Lung (tissue), 11 donors: ENCODE measurements at regions not wholly inside any gene's neighbourhood (a gene's known extent, or its start where the extent isn't known, plus 50 kb on each side); places are given as distances from the start of the nearest gene placed in this dataset.
"Not testable (repeated sequence)": the region's sequence is repeated elsewhere in the genome, so short reads cannot be mapped to it uniquely, and the experiment has no call there.

Experiments used
- ATAC-seq: fragments of 200-7000 bp; cut with Tn5 transposase; one replicate; pipeline ENCODE4 v1.9.1; 2020; ENCODE audit warnings: moderate number of reproducible peaks; ENCODE audit not compliant: insufficient read depth, low FRiP score
- DNase-seq, 3 donors: peaks; one replicate each; pipeline ENCODE4 v3.0.0-alpha.2; 2013 to 2017
- H3K27ac ChIP-seq, 2 donors: one replicate each; pipeline ENCODE4 v1.5.1; 2013; ENCODE audit warnings: mild to moderate bottlenecking in 2 of 2, moderate library complexity in 2 of 2, control low read depth in 1 of 2, inconsistent platforms in 1 of 2, low read depth in 1 of 2, low read length in 1 of 2
- H3K27me3 ChIP-seq, 3 donors: one replicate each; pipeline ENCODE4 v1.5.1; 2013; ENCODE audit warnings: low read length in 2 of 3; ENCODE audit not compliant: control insufficient read depth in 3 of 3, insufficient read depth in 3 of 3
- H3K36me3 ChIP-seq, 4 donors: one replicate each; pipeline ENCODE4 v1.5.1; 2013; ENCODE audit warnings: low read length in 4 of 4, mild to moderate bottlenecking in 1 of 4, moderate library complexity in 1 of 4; ENCODE audit not compliant: control insufficient read depth in 4 of 4, insufficient read depth in 4 of 4
- H3K4me1 ChIP-seq, 5 donors: one replicate each; pipeline ENCODE4 v1.5.1; 2013; ENCODE audit warnings: low read length in 5 of 5, mild to moderate bottlenecking in 2 of 5, moderate library complexity in 1 of 5; ENCODE audit not compliant: control insufficient read depth in 5 of 5, insufficient read depth in 5 of 5
- H3K4me3 ChIP-seq: one replicate; pipeline ENCODE4 v1.5.1; 2013; ENCODE audit warnings: mild to moderate bottlenecking, control low read depth, moderate library complexity
- H3K9ac ChIP-seq, 2 donors: one replicate each; pipeline ENCODE4 v1.5.1; 2013; ENCODE audit warnings: low read length in 2 of 2, control low read depth in 1 of 2; ENCODE audit not compliant: insufficient read depth in 1 of 2
- H3K9me3 ChIP-seq, 4 donors: one replicate each; pipeline ENCODE4 v1.5.1; 2013; ENCODE audit warnings: low read length in 3 of 4, mild to moderate bottlenecking in 1 of 4, moderate library complexity in 1 of 4; ENCODE audit not compliant: control insufficient read depth in 4 of 4, insufficient read depth in 3 of 4
- WGBS, 2 donors: extraction: QIAGEN DNeasy Blood & Tissue Kit; methylation state at CpG; one replicate each; pipeline ENCODE4 v1.1.7; 2013; 5-methylcytosine and 5-hydroxymethylcytosine counted together
- TF ChIP-seq, protein P1 (sequence below): IDR thresholded peaks from 2 replicates; pipeline ENCODE4 v1.5.1; 2012; ENCODE audit warnings: mild to moderate bottlenecking; ENCODE audit errors: control extremely low read depth, extremely low read depth
- donor health status: control.
- donor health status: control.
- donor health status: Bipolar disorder and iron deficiency.
- donor health status: healthy.
- donor health status: DM: yes; HTN: yes; CAD: no.

DNA sequence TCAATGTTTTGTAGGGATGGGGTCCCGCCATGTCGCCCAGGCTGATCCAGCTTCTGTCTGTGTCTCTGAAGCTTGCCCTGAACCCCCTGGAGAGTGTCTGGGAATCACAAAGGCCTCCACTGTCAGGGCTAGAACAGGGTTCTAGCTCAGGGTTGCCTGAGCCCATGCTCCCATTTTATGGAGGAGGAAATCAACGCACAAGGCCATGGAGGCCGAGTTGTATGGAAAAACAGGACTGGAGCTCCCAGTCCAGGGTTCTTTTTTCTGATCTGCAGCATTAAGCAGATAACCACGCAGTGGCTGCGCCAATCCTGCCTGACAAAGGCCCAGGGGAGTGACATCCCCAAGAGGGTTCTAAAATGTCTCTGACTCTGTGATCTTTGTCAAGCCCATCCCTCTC lies 67.6 kb upstream of the NBPF3 start:
- Histone ChIP-seq H3K9ac (no peak overlapping the region), H3K27me3 (no peaks in the 10 kb centered on the region), H3K9me3 (no peaks in the 10 kb centered on the region), H3K36me3 (no peaks in the 10 kb centered on the region), H3K27ac (no peak overlapping the region), H3K4me3 (no peak overlapping the region), H3K4me1 (no peaks in the 10 kb centered on the region)
- WGBS, 2 donors, result 92 to 96% methylated on average over 6 of the region's 6 CpGs
- TF ChIP-seq, protein P1, sequence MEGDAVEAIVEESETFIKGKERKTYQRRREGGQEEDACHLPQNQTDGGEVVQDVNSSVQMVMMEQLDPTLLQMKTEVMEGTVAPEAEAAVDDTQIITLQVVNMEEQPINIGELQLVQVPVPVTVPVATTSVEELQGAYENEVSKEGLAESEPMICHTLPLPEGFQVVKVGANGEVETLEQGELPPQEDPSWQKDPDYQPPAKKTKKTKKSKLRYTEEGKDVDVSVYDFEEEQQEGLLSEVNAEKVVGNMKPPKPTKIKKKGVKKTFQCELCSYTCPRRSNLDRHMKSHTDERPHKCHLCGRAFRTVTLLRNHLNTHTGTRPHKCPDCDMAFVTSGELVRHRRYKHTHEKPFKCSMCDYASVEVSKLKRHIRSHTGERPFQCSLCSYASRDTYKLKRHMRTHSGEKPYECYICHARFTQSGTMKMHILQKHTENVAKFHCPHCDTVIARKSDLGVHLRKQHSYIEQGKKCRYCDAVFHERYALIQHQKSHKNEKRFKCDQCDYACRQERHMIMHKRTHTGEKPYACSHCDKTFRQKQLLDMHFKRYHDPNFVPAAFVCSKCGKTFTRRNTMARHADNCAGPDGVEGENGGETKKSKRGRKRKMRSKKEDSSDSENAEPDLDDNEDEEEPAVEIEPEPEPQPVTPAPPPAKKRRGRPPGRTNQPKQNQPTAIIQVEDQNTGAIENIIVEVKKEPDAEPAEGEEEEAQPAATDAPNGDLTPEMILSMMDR, result no peak
- ATAC-seq (no peak), DNase-seq (no peak)

DNA sequence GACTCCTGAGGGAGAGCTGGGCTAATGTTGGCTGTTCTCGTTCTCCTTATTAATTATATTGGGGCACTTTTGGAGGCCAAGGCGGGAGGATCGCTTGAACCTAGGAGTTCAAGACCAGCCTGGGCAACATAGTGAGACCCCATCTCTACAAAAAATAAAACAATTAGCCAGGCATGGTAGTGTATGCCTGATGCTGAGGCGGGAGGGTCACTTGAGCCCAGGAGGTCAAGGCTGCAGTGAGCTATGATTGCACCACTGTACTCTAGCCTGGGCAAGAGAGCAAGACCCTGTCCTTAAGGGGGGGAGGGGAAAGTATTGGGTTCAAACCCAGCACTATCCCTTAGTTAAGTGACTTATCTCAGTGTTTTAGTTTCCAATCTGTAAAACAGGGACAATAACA lies 70.0 kb upstream of the NBPF3 start:
- no peaks in the 10 kb centered on the region for H3K9me3 ChIP-seq
- 85 to 93% methylated on average over 4 of the region's 4 CpGs for WGBS, 2 donors
- no peak for ATAC-seq
- TF ChIP-seq, protein P1, result no peak
- no peak overlapping the region for H3K4me3 ChIP-seq
- no peak for DNase-seq
- H3K9ac ChIP-seq, result no peak overlapping the region
- no peaks in the 10 kb centered on the region for H3K36me3 ChIP-seq
- H3K27me3 ChIP-seq, result no peaks in the 10 kb centered on the region
- H3K4me1 ChIP-seq, result no peaks in the 10 kb centered on the region
- no peak overlapping the region for H3K27ac ChIP-seq

DNA sequence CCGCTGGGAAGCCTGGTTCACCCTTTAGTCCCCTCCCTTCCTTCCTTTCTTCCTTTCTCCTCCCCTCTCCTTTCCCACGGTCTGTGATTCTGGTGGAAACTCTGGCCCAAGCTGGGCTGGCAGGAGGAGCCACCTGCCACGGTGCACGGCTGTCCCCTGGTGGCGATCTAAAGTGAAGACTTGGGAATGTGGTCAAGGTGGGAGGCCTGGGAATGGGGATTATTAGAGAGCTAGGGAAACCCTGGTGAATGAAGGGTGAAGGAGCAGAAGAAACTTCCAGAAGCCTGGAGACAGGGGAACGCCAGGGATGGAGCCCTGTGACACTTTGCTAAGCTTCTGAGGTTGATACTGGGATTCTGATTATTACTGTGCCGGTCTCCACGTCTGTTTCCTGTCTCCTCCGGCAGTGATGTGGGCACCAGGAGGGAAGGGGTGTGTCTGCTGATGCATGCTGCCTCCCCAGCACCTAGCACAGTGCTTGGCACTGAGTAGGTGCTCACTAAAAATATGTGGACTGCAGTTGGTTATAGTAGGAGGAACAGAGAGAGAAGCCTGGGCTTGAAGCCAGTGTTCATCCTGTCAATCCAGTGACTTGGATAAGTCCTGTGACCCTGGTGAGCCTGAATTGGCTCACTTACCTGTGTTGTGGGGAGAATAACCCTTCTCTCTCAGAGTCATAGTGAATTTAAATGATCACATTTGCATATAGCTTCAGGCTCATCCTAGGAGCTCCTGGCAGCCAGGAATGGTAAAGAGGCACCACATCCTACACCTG lies 71.2 kb upstream of the NBPF3 start:
- ATAC-seq (peak; percentile 88), DNase-seq (peak; percentile 77 to 84 (median 82))
- Histone ChIP-seq H3K9ac (no peak overlapping the region), H3K4me3 (no peak overlapping the region), H3K9me3 (no peaks in the 10 kb centered on the region), H3K27me3 (no peaks in the 10 kb centered on the region), H3K36me3 (no peaks in the 10 kb centered on the region), H3K27ac (no peak overlapping the region), H3K4me1 (no peaks in the 10 kb centered on the region)
- TF ChIP-seq, protein P1, result peak; percentile 100
- WGBS, 2 donors, result 14 to 19% methylated on average over 9 of the region's 9 CpGs

DNA sequence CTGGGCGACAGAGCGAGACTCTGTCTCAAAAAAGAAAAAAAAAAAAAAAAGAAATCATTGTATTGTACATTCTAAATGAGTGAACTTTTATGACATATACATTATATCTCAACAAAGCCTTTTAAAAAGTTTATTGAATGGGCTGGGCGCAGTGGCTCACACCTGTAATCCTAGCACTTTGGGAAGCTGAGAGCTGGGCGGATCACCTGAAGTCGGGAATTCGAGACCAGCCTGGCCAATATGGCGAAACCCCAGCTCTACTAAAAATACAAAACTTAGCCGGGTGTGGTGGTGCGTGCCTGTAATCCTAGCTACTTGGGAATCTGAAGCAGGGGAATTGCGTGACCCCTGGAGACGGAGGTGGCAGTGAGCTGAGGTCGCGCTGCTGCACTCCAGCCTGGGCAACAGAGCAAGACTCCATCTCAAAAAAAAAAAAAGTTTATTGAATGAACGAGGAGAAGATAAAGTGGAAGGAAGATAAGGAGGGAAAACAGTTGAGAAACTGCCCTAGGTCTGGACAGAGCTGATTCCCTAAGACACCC lies 71.9 kb upstream of the NBPF3 start:
- H3K36me3 ChIP-seq, H3K27ac ChIP-seq, H3K9ac ChIP-seq, DNase-seq, H3K4me3 ChIP-seq, ATAC-seq, H3K9me3 ChIP-seq, H3K27me3 ChIP-seq, H3K4me1 ChIP-seq: not testable (repeated sequence)
- 65 to 71% methylated on average over 14 of the region's 14 CpGs for WGBS, 2 donors
